ENCODE measurements at regions not wholly inside any gene's neighbourhood (a gene's known extent, or its start where the extent isn't known, plus 50 kb on each side); places are given as distances from the start of the nearest gene placed in this dataset.
A peak's percentile ranks its signal among the peaks of the same experiment; 100 is the strongest.

DNA sequence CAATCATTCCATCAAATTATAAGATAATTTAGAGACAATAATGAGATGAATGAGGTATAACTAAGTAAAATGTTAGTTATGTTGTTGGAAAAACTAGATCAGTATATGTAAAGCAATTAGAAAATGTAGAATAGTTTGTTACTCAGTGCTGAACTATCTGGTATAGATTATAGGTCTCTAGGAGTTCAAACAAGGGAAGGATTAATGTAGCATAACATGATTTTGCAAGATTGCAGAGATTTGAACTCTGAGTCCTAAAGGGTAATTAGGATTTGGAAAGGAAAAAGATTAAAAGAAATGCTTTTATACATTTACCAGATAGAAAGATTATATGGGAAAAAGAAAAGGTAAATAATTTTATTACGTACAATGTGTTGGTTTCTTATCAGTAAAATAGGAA lies 246.3 kb downstream of the KCNC2 start:
- H3K4me3 ChIP-seq = no peak overlapping the region
- ATAC-seq = no peak
- intact Hi-C loops (cut with DNase I) = no loop called here
- no peak for DNase-seq
- no peaks in the 10 kb centered on the region for H3K9me3 ChIP-seq
- H3K4me1 ChIP-seq = no peaks in the 10 kb centered on the region
- H3K27ac ChIP-seq = peak overlapping the region in 1 of 2 donors; percentile 14
- TF ChIP-seq, protein P1, sequence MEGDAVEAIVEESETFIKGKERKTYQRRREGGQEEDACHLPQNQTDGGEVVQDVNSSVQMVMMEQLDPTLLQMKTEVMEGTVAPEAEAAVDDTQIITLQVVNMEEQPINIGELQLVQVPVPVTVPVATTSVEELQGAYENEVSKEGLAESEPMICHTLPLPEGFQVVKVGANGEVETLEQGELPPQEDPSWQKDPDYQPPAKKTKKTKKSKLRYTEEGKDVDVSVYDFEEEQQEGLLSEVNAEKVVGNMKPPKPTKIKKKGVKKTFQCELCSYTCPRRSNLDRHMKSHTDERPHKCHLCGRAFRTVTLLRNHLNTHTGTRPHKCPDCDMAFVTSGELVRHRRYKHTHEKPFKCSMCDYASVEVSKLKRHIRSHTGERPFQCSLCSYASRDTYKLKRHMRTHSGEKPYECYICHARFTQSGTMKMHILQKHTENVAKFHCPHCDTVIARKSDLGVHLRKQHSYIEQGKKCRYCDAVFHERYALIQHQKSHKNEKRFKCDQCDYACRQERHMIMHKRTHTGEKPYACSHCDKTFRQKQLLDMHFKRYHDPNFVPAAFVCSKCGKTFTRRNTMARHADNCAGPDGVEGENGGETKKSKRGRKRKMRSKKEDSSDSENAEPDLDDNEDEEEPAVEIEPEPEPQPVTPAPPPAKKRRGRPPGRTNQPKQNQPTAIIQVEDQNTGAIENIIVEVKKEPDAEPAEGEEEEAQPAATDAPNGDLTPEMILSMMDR (IDR thresholded peaks at IDR 0.05) = no peak
- no peaks in the 10 kb centered on the region for H3K27me3 ChIP-seq
- H3K36me3 ChIP-seq = no peaks in the 10 kb centered on the region

DNA sequence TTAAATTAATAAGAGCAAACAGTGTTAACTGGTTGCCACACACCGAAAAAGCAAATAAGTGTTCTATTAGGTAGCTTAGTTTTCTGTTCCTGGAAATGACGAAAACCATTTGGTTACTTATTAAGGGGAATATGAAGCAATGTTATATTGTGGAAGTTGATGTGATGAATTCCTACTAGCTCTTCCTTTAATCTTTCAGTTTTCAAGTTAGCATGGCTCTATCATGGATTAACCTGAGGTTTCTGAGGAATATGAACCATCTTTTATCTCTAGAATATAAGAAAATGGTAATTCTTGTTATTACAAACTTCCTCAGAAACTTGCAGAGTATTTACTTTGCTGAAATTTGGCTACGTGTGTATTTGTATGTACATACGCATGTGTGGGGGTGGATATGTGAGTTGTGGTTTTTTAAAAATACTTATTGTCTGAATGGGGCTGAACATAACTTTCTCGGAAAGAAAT lies 245.7 kb downstream of the KCNC2 start:
- ATAC-seq (peak; percentile 84), DNase-seq (peak in 1 of 4 donors; percentile 33)
- no peaks in the 10 kb centered on the region for H3K4me1 ChIP-seq
- no peaks in the 10 kb centered on the region for H3K36me3 ChIP-seq
- no peaks in the 10 kb centered on the region for H3K9me3 ChIP-seq
- H3K27ac ChIP-seq = peak overlapping the region in 1 of 2 donors; percentile 14
- no peaks in the 10 kb centered on the region for H3K27me3 ChIP-seq
- no peak overlapping the region for H3K4me3 ChIP-seq
- intact Hi-C loops (cut with DNase I) = no loop called here
- TF ChIP-seq, protein P1 (IDR thresholded peaks at IDR 0.05) = no peak

DNA sequence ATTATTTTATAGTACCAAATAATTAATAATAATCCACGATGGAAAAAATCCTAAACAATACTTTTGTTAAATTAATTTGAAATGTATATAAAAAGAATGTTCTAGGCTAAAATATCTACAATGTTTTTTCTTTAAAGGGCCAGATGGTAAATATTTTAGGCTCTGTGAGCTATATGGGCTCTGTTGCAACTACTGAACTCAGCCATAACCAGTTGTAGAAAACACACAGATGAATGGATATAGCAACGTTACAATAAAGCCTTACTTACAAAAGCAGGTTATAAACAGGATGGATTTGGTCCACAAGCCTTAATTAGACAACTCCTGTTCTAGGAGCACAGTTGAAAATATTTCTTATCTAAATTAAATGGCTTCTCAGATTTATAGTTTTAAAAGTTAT lies 245.2 kb downstream of the KCNC2 start:
- H3K27me3 ChIP-seq = no peaks in the 10 kb centered on the region
- no peaks in the 10 kb centered on the region for H3K36me3 ChIP-seq
- TF ChIP-seq, protein P1 (IDR thresholded peaks at IDR 0.05) = no peak
- intact Hi-C loops (cut with DNase I) = no loop called here
- DNase-seq (no peak), ATAC-seq (no peak)
- peaks cover 0 to 1% of the 10 kb centered on the region in 2 donors for H3K9me3 ChIP-seq
- no peak overlapping the region for H3K4me3 ChIP-seq
- no peaks in the 10 kb centered on the region for H3K4me1 ChIP-seq
- H3K27ac ChIP-seq = peak overlapping the region in 1 of 2 donors; percentile 14

DNA sequence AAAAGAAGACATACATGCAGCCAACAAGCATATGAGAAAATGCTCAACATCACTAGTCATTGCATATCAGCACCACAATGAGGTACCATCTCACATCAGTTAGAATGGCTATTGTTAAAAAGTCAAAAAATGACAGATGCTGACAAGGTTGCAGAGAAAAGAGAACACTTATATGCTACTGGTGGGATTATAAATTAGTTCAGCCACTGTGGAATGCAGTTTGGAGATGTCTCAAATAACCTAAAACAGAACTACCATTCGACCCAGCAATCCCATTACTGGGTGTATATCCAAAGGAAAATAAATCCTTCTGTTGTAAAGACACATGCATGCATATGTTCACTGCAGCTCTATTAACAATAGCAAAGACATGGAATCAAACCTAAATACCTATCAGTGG lies 238.4 kb downstream of the KCNC2 start:
- Histone ChIP-seq H3K9me3 (peaks cover 0 to 6% of the 10 kb centered on the region in 2 donors), H3K27ac (no peak overlapping the region), H3K4me3 (no peak overlapping the region), H3K36me3 (no peaks in the 10 kb centered on the region), H3K4me1 (no peaks in the 10 kb centered on the region), H3K27me3 (no peaks in the 10 kb centered on the region)
- ATAC-seq (no peak), DNase-seq (no peak)
- TF ChIP-seq, protein P1 (IDR thresholded peaks at IDR 0.05) = no peak
- intact Hi-C loops (cut with DNase I) = no loop called here

DNA sequence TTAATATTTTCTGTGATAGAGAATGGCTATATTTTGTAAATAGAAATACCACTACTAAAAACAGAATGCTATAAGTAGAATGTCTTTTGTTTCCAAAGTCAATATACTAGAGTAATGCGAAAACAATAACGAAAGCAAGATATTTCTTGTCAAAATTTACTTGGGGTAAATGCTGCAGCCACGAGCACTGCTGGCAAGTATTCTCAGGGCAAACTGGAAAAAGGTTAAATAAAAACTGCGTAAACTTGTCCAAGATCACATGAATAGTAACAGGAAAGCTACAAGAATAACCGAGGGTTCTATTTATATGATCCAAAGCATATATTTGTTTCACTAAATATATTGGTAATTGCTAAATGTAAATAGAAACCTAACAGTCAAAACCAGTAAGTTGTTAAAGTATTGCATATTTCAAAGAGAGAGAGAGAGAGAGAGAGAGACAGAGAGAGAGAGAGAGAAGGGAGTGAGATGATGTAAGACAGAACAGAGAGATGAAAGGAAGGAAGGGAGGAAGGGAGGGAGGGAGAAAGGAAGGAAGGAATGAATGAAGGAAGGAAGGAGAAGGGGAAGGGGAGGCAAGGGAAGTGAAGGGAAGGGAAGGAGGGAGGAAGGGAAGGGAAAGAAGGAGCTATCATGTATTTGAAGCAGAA lies 231.7 kb downstream of the KCNC2 start:
- H3K9me3 ChIP-seq = no peaks in the 10 kb centered on the region
- DNase-seq (no peak), ATAC-seq (no peak)
- H3K36me3 ChIP-seq = no peaks in the 10 kb centered on the region
- intact Hi-C loops (cut with DNase I) = no loop called here
- TF ChIP-seq, protein P1 (IDR thresholded peaks at IDR 0.05) = no peak
- H3K4me3 ChIP-seq = no peak overlapping the region
- H3K27ac ChIP-seq = no peak overlapping the region
- no peaks in the 10 kb centered on the region for H3K4me1 ChIP-seq
- H3K27me3 ChIP-seq = no peaks in the 10 kb centered on the region

Data from left lung (tissue), 4 donors.